SU-DHL-6 (cell line): ENCODE measurements at regions not wholly inside any gene's neighbourhood (a gene's known extent, or its start where the extent isn't known, plus 50 kb on each side); places are given as distances from the start of the nearest gene placed in this dataset.

Experiments used
- H2AFZ ChIP-seq: fragments of 200-600 bp; sonication (generic); 2 replicates; pipeline ENCODE4 v1.6.1; 2014; ENCODE audit warnings: low read depth, mild to moderate bottlenecking, moderate library complexity, mixed read lengths, antibody characterized with exemption, low read length; ENCODE audit not compliant: severe bottlenecking
- H3F3A ChIP-seq: fragments of 200-600 bp; shearing (Covaris generic); 2 replicates; pipeline ENCODE4 v1.6.0; 2016; ENCODE audit warnings: antibody characterized with exemption, mild to moderate bottlenecking; ENCODE audit not compliant: insufficient read depth
- H3K27ac ChIP-seq: fragments of 200-600 bp; sonication (generic); 2 replicates; pipeline ENCODE4 v1.5.1; 2016; ENCODE audit warnings: low read depth, mild to moderate bottlenecking, low read length, moderate library complexity, mixed read lengths
- H3K27me3 ChIP-seq: fragments of 200-600 bp; sonication (generic), shearing (Covaris generic); 2 replicates; pipeline ENCODE4 v1.6.0; 2014; ENCODE audit warnings: mild to moderate bottlenecking, low read length
- H3K36me3 ChIP-seq: fragments of 200-600 bp; sonication (generic); 2 replicates; pipeline ENCODE4 v1.6.1; 2014; ENCODE audit warnings: mild to moderate bottlenecking, low read length, mixed read lengths
- H3K4me2 ChIP-seq: fragments of 300-600, 200-600 bp; shearing (Covaris generic), sonication (generic); 2 replicates; pipeline ENCODE4 v1.6.0; 2014; ENCODE audit warnings: low read length, low read depth, mild to moderate bottlenecking; ENCODE audit not compliant: poor library complexity, severe bottlenecking
- H3K4me3 ChIP-seq: fragments of 200-600 bp; sonication (generic); 2 replicates; pipeline ENCODE4 v1.5.1; 2014; ENCODE audit warnings: antibody characterized with exemption, low read length, mild to moderate bottlenecking, mixed read lengths; ENCODE audit not compliant: insufficient read depth, poor library complexity, severe bottlenecking
- H3K79me2 ChIP-seq: fragments of 200-600 bp; sonication (generic); 2 replicates; pipeline ENCODE4 v1.6.1; 2014; ENCODE audit warnings: mild to moderate bottlenecking, low read length, moderate library complexity; ENCODE audit not compliant: insufficient read depth
- H3K9ac ChIP-seq: fragments of 200-600 bp; sonication (generic); 2 replicates; pipeline ENCODE4 v1.7.0; 2014; ENCODE audit warnings: mild to moderate bottlenecking, low read length
- H3K9me2 ChIP-seq: fragments of 200-600 bp; sonication (generic); replicated peaks from 2 replicates; pipeline ENCODE4 v1.6.1; 2014; ENCODE audit warnings: low read length; ENCODE audit not compliant: insufficient read depth
- H3K9me3 ChIP-seq: fragments of 200-600 bp; sonication (generic); 2 replicates; pipeline ENCODE4 v1.6.1; 2014; ENCODE audit warnings: low read length, mixed read lengths; ENCODE audit not compliant: insufficient read depth
- H4K20me1 ChIP-seq: fragments of 200-600 bp; sonication (generic); 2 replicates; pipeline ENCODE4 v1.6.1; 2014; ENCODE audit warnings: low read depth, mild to moderate bottlenecking, antibody characterized with exemption, low read length, moderate library complexity, mixed read lengths
- EZH2phosphoT487 ChIP-seq: fragments of 200-600 bp; sonication (generic), shearing (Covaris generic); conservative IDR thresholded peaks from 2 replicates; pipeline ENCODE4 v1.6.1; 2018; ENCODE audit warnings: mild to moderate bottlenecking, antibody characterized with exemption, low read length, moderate library complexity, mixed read lengths
- TF ChIP-seq, protein P1 (sequence below): fragments of 200-600 bp; sonication (generic); IDR thresholded peaks from one replicate; pipeline ENCODE4 v1.5.1; 2017; ENCODE audit warnings: antibody characterized with exemption, mild to moderate bottlenecking, low read length, moderate library complexity; ENCODE audit not compliant: insufficient read depth, poor library complexity, severe bottlenecking

DNA sequence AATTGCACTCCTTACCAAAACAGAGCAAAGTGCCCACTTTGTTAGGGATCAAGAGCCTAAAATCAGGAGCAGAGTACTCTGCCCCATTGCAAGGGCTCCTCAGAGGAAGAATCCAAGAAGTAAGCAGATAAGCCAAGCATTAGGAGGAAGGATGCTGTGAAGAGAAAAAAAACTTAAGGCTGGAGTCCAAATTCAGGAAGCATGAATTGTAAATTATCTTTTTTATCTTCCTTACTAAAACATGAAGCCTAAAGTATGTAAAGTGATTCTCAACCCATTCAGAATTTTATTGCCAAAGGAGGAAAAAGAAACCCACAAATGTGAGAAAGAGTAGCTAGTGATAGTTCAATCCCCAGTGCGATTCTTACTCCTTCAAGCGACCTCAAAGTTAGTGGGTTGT, 523.9 kb downstream of the TAF11L14 start:
- TF ChIP-seq EZH2phosphoT487: no peak
- TF ChIP-seq, protein P1, sequence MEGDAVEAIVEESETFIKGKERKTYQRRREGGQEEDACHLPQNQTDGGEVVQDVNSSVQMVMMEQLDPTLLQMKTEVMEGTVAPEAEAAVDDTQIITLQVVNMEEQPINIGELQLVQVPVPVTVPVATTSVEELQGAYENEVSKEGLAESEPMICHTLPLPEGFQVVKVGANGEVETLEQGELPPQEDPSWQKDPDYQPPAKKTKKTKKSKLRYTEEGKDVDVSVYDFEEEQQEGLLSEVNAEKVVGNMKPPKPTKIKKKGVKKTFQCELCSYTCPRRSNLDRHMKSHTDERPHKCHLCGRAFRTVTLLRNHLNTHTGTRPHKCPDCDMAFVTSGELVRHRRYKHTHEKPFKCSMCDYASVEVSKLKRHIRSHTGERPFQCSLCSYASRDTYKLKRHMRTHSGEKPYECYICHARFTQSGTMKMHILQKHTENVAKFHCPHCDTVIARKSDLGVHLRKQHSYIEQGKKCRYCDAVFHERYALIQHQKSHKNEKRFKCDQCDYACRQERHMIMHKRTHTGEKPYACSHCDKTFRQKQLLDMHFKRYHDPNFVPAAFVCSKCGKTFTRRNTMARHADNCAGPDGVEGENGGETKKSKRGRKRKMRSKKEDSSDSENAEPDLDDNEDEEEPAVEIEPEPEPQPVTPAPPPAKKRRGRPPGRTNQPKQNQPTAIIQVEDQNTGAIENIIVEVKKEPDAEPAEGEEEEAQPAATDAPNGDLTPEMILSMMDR: no peak
- H3F3A ChIP-seq: no peaks in the 10 kb centered on the region
- H3K4me3 ChIP-seq: no peak overlapping the region
- H3K4me2 ChIP-seq: no peak overlapping the region
- H2AFZ ChIP-seq: no peak overlapping the region
- H3K9me3 ChIP-seq: peaks cover 4% of the 10 kb centered on the region; the same call in 1 of the 2 replicates
- no peaks in the 10 kb centered on the region for H3K79me2 ChIP-seq
- no peaks in the 10 kb centered on the region for H3K27me3 ChIP-seq
- H3K27ac ChIP-seq: no peak overlapping the region
- no peaks in the 10 kb centered on the region; the same call in 1 of the 2 replicates for H3K36me3 ChIP-seq
- no peaks in the 10 kb centered on the region for H3K9me2 ChIP-seq
- H4K20me1 ChIP-seq: no peaks in the 10 kb centered on the region
- H3K9ac ChIP-seq: no peak overlapping the region

DNA sequence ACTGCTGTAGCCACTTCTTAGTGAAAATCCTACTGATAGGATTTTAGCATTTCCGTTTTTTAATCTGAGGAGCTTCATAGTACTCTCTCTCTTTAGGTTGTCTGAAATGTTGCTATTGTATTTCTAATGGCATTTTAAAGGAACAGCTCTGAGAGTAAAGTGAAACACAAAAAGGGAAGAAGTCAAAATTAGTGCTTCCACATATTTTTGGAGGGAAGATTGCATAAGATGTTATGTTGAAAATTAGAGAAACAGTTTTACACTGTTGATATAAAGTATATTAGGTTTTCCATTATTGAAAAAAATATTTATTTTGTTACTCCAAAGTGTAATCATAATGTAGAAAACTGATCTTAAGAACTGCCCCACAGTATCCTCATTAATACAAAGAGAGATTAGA, 525.1 kb downstream of the TAF11L14 start:
- Histone ChIP-seq H3K79me2 (no peaks in the 10 kb centered on the region), H3K27me3 (no peaks in the 10 kb centered on the region), H4K20me1 (no peaks in the 10 kb centered on the region), H2AFZ (no peak overlapping the region), H3K36me3 (no peaks in the 10 kb centered on the region; the same call in 1 of the 2 replicates), H3K9me3 (peaks cover 8% of the 10 kb centered on the region; the same call in 1 of the 2 replicates), H3K9me2 (no peaks in the 10 kb centered on the region), H3K9ac (no peak overlapping the region), H3K27ac (no peak overlapping the region), H3F3A (no peaks in the 10 kb centered on the region), H3K4me3 (no peak overlapping the region), H3K4me2 (no peak overlapping the region)
- no peak for TF ChIP-seq EZH2phosphoT487
- TF ChIP-seq, protein P1: no peak

DNA sequence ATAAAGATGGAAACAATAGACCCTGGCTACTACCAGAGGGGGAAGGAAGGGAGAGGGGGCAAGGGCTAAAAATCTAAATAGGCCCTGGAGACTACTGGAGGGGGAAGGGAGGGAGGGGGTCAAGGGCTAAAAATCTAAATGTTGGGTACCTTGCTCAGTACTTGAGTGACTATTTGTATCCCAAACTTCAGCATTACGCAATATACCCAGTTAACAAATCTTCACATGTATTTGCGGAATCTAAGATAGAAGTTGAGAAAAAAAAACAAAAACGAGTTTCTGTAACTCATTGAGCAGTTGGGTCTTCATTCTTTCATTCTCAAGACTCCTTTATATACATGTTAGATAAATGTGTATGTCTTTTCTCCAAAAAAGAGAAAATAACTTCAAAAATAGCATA, 537.4 kb downstream of the TAF11L14 start:
- Histone ChIP-seq H3F3A (no peaks in the 10 kb centered on the region), H2AFZ (no peak overlapping the region), H4K20me1 (no peaks in the 10 kb centered on the region), H3K36me3 (no peaks in the 10 kb centered on the region), H3K79me2 (no peaks in the 10 kb centered on the region), H3K4me2 (no peak overlapping the region), H3K9ac (no peak overlapping the region), H3K9me2 (no peaks in the 10 kb centered on the region), H3K27me3 (no peaks in the 10 kb centered on the region), H3K9me3 (no peaks in the 10 kb centered on the region), H3K4me3 (no peak overlapping the region), H3K27ac (no peak overlapping the region)
- no peak for TF ChIP-seq EZH2phosphoT487
- TF ChIP-seq, protein P1: no peak

DNA sequence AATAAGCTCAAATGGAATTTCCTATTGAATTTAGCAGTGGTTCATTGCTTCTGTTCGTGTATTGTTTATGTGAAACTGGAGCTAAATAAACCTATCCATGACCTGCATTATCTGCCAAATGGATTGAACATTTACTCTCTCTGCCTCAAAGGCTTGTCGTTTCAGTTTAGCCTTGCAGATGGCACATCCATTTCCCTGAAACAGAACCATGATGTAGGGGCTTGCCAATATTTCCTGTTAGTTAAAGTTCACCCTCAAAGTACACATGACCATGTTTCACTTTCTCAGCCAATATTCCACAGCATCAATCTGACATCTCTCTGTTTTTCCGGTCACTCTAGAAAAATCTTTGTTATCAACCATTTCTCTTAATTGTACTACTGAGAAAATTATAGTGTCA, 545.3 kb downstream of the TAF11L14 start:
- H3K4me3 ChIP-seq: no peak overlapping the region
- no peaks in the 10 kb centered on the region for H3K36me3 ChIP-seq

More for the DNA sequence above, 545.3 kb downstream of the TAF11L14 start:
- H3K9me3 ChIP-seq: no peaks in the 10 kb centered on the region
- H3K4me2 ChIP-seq: no peak overlapping the region
- TF ChIP-seq, protein P1: no peak
- TF ChIP-seq EZH2phosphoT487: no peak
- no peak overlapping the region for H3K27ac ChIP-seq
- H3K9ac ChIP-seq: no peak overlapping the region
- no peaks in the 10 kb centered on the region for H3K9me2 ChIP-seq
- H3K27me3 ChIP-seq: no peaks in the 10 kb centered on the region
- no peaks in the 10 kb centered on the region for H3K79me2 ChIP-seq
- H4K20me1 ChIP-seq: no peaks in the 10 kb centered on the region
- no peak overlapping the region for H2AFZ ChIP-seq
- H3F3A ChIP-seq: no peaks in the 10 kb centered on the region
